GM21529 (cell line): ENCODE measurements at regions not wholly inside any gene's neighbourhood (a gene's known extent, or its start where the extent isn't known, plus 50 kb on each side); places are given as distances from the start of the nearest gene placed in this dataset.

ENCODE experiments used
- ATAC-seq: cut with Tn5 transposase; IDR thresholded peaks from one replicate; pipeline ENCODE4 v1.9.1; 2021; ENCODE audit not compliant: unreplicated experiment

DNA sequence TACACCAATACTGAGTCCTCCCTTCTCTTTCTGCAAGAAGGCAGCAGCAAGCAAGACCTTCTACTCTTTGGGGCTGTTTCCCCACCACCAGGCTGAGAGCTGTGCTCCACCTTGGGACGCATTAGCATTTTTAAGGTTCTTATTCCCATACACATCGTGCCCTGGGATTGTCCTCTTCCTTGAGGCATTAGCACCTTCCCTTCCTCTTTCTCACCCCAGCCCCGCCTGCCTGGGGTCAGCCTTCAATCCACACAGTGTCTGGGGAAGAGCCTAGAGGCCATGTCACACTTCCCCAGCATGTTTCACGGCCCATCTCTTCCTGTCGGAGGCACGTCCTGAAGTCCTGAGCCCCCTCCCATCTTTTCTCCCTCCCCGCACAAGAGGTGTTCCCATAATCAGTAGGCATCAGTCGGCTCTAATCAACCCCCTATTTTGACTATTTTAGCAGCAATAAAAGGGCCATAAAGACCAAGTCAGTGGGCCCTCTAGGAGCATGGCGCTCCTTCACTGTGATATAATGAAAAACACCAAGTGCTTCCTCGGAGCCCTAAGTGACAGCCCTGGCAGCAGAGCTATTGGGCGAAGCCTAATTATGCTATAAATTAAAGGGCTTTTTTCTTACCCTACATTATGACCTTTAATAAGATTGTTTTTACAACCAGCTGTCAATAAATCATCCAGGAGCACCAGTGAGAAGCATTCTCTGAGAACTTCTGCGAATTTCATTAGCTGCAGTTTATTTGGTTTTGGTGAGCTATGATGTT, 55.0 kb upstream of the PKDCC start:
- ATAC-seq: no peak

DNA sequence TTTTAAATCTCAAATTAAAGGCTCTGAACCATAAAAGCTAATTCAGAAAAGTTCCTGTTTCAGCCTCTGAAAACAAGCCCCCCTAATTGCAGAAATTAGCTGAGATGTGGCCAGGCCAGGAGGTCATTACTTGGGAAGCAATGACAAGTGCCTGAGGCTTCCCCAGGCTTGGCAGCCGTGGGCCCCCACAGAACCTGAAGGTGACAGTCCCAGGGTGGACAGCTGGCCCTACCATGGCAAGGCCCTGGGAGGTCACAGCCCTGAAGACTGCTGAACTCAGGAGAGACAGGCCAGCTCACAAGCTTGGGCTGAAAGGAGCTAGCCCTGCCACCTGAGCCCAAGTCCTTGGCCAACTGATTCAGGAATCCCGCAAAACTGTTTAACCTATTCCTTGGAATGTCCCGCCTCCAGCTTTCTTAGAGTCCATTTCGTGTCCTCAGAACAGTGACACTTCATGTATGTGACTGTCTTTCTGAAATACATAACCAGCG, 54.3 kb upstream of the PKDCC start:
- no peak for ATAC-seq

DNA sequence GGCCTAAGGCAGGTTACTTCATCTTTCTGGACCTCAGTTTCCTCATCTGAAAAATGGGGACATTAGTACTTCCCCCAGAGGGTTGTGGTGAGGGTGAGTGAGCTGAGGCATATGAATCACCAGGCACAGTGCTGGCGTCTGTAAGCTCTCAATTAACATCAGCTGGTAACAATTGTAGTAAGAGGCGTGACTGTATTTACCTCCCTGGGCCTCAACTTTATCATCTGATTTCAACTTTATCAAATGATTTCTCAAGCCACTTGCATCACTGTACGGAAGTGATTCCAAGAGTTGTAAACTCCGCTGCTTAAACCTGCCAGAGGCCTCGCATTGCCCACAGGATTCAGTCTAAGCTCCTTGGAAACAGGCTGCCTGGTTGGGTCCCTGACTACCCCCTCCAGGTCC, 53.6 kb upstream of the PKDCC start:
- no peak for ATAC-seq

- no peak for ATAC-seq
Measured at GRCh38 chr2:41994661-41995060, 53.2 kb upstream of the PKDCC start.

- no peak for ATAC-seq
Measured at GRCh38 chr2:41997561-41997960, 50.3 kb upstream of the PKDCC start.
